ENCODE measurements at regions not wholly inside any gene's neighbourhood (a gene's known extent, or its start where the extent isn't known, plus 50 kb on each side); places are given as distances from the start of the nearest gene placed in this dataset.
"Not testable (repeated sequence)": the region's sequence is repeated elsewhere in the genome, so short reads cannot be mapped to it uniquely, and the experiment has no call there.

GRCh38 chr6:117761610-117762009 is 86.3 kb downstream of the NUS1 start:
- H3K4me3 ChIP-seq (ENCODE audit: low read depth, low read length): no peak overlapping the region
- in situ Hi-C loops (cut with HindIII; ENCODE audit: low sequenced_read_pairs): no loop called here
- no peak for DNase-seq (ENCODE audit: low read depth, low spot score)
- no peak for TF ChIP-seq CTCF (IDR thresholded peaks at IDR 0.05; ENCODE audit: low read depth, low read length)

- no peak for DNase-seq (ENCODE audit: low read depth, low spot score)
- in situ Hi-C loops (cut with HindIII; ENCODE audit: low sequenced_read_pairs): no loop called here
- H3K4me3 ChIP-seq (ENCODE audit: low read depth, low read length): no peak overlapping the region
- TF ChIP-seq CTCF (IDR thresholded peaks at IDR 0.05; ENCODE audit: low read depth, low read length): no peak
Measured at GRCh38 chr6:117771403-117771802, 96.1 kb downstream of the NUS1 start.

- peak; percentile 21 for TF ChIP-seq CTCF (IDR thresholded peaks at IDR 0.05; ENCODE audit: low read depth, low read length)
- peak; percentile 4 for DNase-seq (ENCODE audit: low read depth, low spot score)
- in situ Hi-C loops (cut with HindIII; ENCODE audit: low sequenced_read_pairs): no loop called here
Measured at GRCh38 chr6:117776441-117776840, 101.2 kb downstream of the NUS1 start.

GRCh38 chr6:117781550-117781949 is 106.3 kb downstream of the NUS1 start:
- DNase-seq (ENCODE audit: low read depth, low spot score): no peak
- H3K4me3 ChIP-seq (ENCODE audit: low read depth, low read length): no peak overlapping the region
- in situ Hi-C loops (cut with HindIII; ENCODE audit: low sequenced_read_pairs): no loop called here
- no peak for TF ChIP-seq CTCF (IDR thresholded peaks at IDR 0.05; ENCODE audit: low read depth, low read length)

More at GRCh38 chr6:117776441-117776840, 101.2 kb downstream of the NUS1 start:
- no peak overlapping the region for H3K4me3 ChIP-seq (ENCODE audit: low read depth, low read length)

- no peak for TF ChIP-seq CTCF (IDR thresholded peaks at IDR 0.05; ENCODE audit: low read depth, low read length)
- DNase-seq (ENCODE audit: low read depth, low spot score): no peak
- in situ Hi-C loops (cut with HindIII; ENCODE audit: low sequenced_read_pairs): no loop called here
- no peak overlapping the region for H3K4me3 ChIP-seq (ENCODE audit: low read depth, low read length)
Measured at GRCh38 chr6:117783279-117783678, 108.0 kb downstream of the NUS1 start.

GRCh38 chr6:117791012-117791411 is 115.7 kb downstream of the NUS1 start:
- H3K4me3 ChIP-seq (ENCODE audit: low read depth, low read length): no peak overlapping the region
- in situ Hi-C loops (cut with HindIII; ENCODE audit: low sequenced_read_pairs): no loop called here
- no peak for TF ChIP-seq CTCF (IDR thresholded peaks at IDR 0.05; ENCODE audit: low read depth, low read length)
- DNase-seq (ENCODE audit: low read depth, low spot score): no peak

GRCh38 chr6:117795234-117795633 is 111.8 kb upstream of the SLC35F1 start:
- H3K4me3 ChIP-seq (ENCODE audit: low read depth, low read length): no peak overlapping the region
- no peak for DNase-seq (ENCODE audit: low read depth, low spot score)
- in situ Hi-C loops (cut with HindIII; ENCODE audit: low sequenced_read_pairs): no loop called here
- no peak for TF ChIP-seq CTCF (IDR thresholded peaks at IDR 0.05; ENCODE audit: low read depth, low read length)

- in situ Hi-C loops (cut with HindIII; ENCODE audit: low sequenced_read_pairs); DNase-seq (ENCODE audit: low read depth, low spot score); H3K4me3 ChIP-seq (ENCODE audit: low read depth, low read length): not testable (repeated sequence)
Measured at GRCh38 chr6:117798819-117799218, 108.2 kb upstream of the SLC35F1 start.

All from astrocyte of the spinal cord (primary cell).